ENCODE measurements at regions not wholly inside any gene's neighbourhood (a gene's known extent, or its start where the extent isn't known, plus 50 kb on each side); places are given as distances from the start of the nearest gene placed in this dataset.
A peak's percentile ranks its signal among the peaks of the same experiment; 100 is the strongest.

GRCh38 chr6:151679941-151680340, 127.5 kb upstream of the ESR1 start:
- H3K4me1 Mint-ChIP-seq: no peaks in the 10 kb centered on the region
- no peak overlapping the region for H3K4me3 Mint-ChIP-seq
- no peak overlapping the region for H3K27ac Mint-ChIP-seq
- TF ChIP-seq CTCF (IDR thresholded peaks at IDR 0.05; ENCODE audit: unreplicated experiment in 3 of 3): no peak
- H3K36me3 Mint-ChIP-seq (ENCODE audit: low read depth): no peaks in the 10 kb centered on the region
- no peaks in the 10 kb centered on the region for H3K9me3 Mint-ChIP-seq
- peaks cover 18% of the 10 kb centered on the region for H3K27me3 Mint-ChIP-seq (ENCODE audit: low read depth)

- Mint-ChIP-seq H3K27ac (peak overlapping the region in 2 of 3 experiments; percentile 30 to 55), H3K27me3 (ENCODE audit: low read depth) (peaks cover 18% of the 10 kb centered on the region), H3K4me3 (no peak overlapping the region), H3K4me1 (no peaks in the 10 kb centered on the region), H3K9me3 (no peaks in the 10 kb centered on the region), H3K36me3 (ENCODE audit: low read depth) (no peaks in the 10 kb centered on the region)
- TF ChIP-seq CTCF (IDR thresholded peaks at IDR 0.05; ENCODE audit: unreplicated experiment in 3 of 3): no peak
These were observed 126.5 kb upstream of the ESR1 start for GRCh38 chr6:151680846-151681432.

- no peak overlapping the region for H3K4me3 Mint-ChIP-seq
- no peaks in the 10 kb centered on the region for H3K9me3 Mint-ChIP-seq
- peak overlapping the region in 2 of 3 experiments; percentile 30 to 55 for H3K27ac Mint-ChIP-seq
- H3K4me1 Mint-ChIP-seq: no peaks in the 10 kb centered on the region
- TF ChIP-seq CTCF (IDR thresholded peaks at IDR 0.05; ENCODE audit: unreplicated experiment in 3 of 3): no peak
- no peaks in the 10 kb centered on the region for H3K36me3 Mint-ChIP-seq (ENCODE audit: low read depth)
- H3K27me3 Mint-ChIP-seq (ENCODE audit: low read depth): peaks cover 18% of the 10 kb centered on the region
These were observed 125.9 kb upstream of the ESR1 start for GRCh38 chr6:151681433-151682059.

GRCh38 chr6:151682251-151682650, 125.2 kb upstream of the ESR1 start:
- Mint-ChIP-seq H3K36me3 (ENCODE audit: low read depth) (no peaks in the 10 kb centered on the region), H3K27me3 (ENCODE audit: low read depth) (peaks cover 18% of the 10 kb centered on the region), H3K4me3 (no peak overlapping the region), H3K4me1 (no peaks in the 10 kb centered on the region), H3K9me3 (no peaks in the 10 kb centered on the region), H3K27ac (no peak overlapping the region)
- no peak for TF ChIP-seq CTCF (IDR thresholded peaks at IDR 0.05; ENCODE audit: unreplicated experiment in 3 of 3)

GRCh38 chr6:151682922-151683321, 124.6 kb upstream of the ESR1 start:
- Mint-ChIP-seq H3K4me3 (no peak overlapping the region), H3K36me3 (ENCODE audit: low read depth) (no peaks in the 10 kb centered on the region)

More at GRCh38 chr6:151682922-151683321, 124.6 kb upstream of the ESR1 start:
- Mint-ChIP-seq H3K9me3 (no peaks in the 10 kb centered on the region), H3K27me3 (ENCODE audit: low read depth) (peaks cover 18% of the 10 kb centered on the region), H3K27ac (no peak overlapping the region), H3K4me1 (no peaks in the 10 kb centered on the region)
- no peak for TF ChIP-seq CTCF (IDR thresholded peaks at IDR 0.05; ENCODE audit: unreplicated experiment in 3 of 3)

All from nephron (organoid).